Thoracic aorta (tissue), 2 donors: ENCODE measurements at regions not wholly inside any gene's neighbourhood (a gene's known extent, or its start where the extent isn't known, plus 50 kb on each side); places are given as distances from the start of the nearest gene placed in this dataset.

Source experiments
- ATAC-seq: fragments of 150-250 bp; one replicate; pipeline ENCODE4 v1.8.0; 2017; ENCODE audit warnings: low read depth; ENCODE audit not compliant: insufficient number of reproducible peaks, low FRiP score
- DNase-seq: peaks from one replicate; pipeline ENCODE4 v3.0.0-alpha.2; 2020; ENCODE audit warnings: low spot score
- H3K27ac ChIP-seq, 2 donors: fragments of 200-600 bp; sonication (generic); 1 replicate in 1 of 2; 2 replicates in 1 of 2; pipeline ENCODE4 v1.5.1; 2016; ENCODE audit warnings: mild to moderate bottlenecking in 2 of 2, moderate library complexity in 2 of 2
- H3K27me3 ChIP-seq: fragments of 200-600 bp; sonication (generic); replicated peaks from 2 replicates; pipeline ENCODE4 v1.6.0; 2016; ENCODE audit warnings: mild to moderate bottlenecking; ENCODE audit not compliant: insufficient read depth
- H3K36me3 ChIP-seq: fragments of 200-600 bp; sonication (generic); one replicate; pipeline ENCODE4 v1.5.1; 2016
- H3K4me1 ChIP-seq, 2 donors: fragments of 200-600 bp; sonication (generic); 1 replicate in 1 of 2; 2 replicates in 1 of 2; pipeline versions ENCODE4 v1.5.1 to v1.6.0; 2016; ENCODE audit warnings: low read depth in 2 of 2, mild to moderate bottlenecking in 1 of 2; ENCODE audit not compliant: control insufficient read depth in 1 of 2
- H3K4me3 ChIP-seq: fragments of 200-600 bp; sonication (generic); 2 replicates; pipeline ENCODE4 v1.5.1; 2016; ENCODE audit warnings: mild to moderate bottlenecking
- H3K9me3 ChIP-seq: fragments of 200-600 bp; sonication (generic); 2 replicates; pipeline ENCODE4 v1.5.1; 2016
- CTCF ChIP-seq: fragments of 200-600 bp; sonication (generic); IDR thresholded peaks from one replicate; pipeline ENCODE4 v1.5.1; 2019; ENCODE audit warnings: antibody characterized with exemption

DNA sequence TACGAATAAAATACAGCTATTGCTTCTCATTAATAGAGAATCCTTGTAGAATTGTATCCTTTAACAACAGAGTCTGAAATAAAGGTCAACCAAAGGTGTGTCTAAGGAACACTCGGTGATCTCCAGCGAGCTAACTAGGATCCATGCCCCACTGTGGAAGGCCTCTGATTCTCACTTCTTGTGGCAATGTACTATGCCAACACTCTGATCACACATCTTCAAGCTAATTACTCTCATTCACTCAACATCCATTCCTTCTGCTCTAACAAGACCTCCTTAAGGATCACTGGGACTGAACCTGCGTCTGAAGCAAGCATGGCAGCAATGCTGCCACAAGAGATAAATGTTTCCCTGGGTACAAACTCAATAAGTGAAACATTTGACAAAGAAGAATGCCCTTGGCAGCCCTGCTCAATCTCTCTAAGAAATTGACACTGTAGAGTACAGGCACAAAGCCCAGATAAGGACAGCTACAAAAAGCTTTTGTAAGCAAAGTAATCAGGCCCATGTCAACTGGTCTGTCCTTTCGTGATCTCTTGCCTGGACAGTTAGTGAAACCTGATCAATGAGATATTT is 74.6 kb upstream of the PARD3B start:
- DNase-seq, result no peak
- Histone ChIP-seq H3K27me3 (no peaks in the 10 kb centered on the region), H3K27ac (no peak overlapping the region), H3K36me3 (no peaks in the 10 kb centered on the region), H3K4me3 (no peak overlapping the region), H3K4me1 (peaks cover 11 to 27% of the 10 kb centered on the region in 2 donors), H3K9me3 (no peaks in the 10 kb centered on the region)
- no peak for ATAC-seq
- TF ChIP-seq CTCF, result no peak

DNA sequence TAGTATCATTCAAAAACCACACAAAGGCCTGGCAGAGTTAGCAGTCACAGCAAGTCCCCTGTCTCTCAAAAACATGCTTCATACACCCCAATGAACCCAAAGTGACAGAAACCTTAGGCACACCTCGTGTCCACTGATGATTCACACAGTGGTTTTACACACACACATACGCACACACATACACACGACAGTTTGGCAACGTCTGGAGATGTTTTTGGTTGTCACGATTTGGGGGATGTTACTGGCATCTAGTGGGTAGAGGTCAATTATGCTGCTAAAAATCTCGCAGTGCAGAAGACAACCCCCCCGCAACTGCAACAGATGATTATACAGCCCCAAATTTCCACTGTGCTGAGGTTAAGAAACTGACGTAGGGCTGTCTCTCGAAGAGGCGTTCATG is 72.9 kb upstream of the PARD3B start:
- peaks cover 11 to 27% of the 10 kb centered on the region in 2 donors for H3K4me1 ChIP-seq
- no peaks in the 10 kb centered on the region for H3K36me3 ChIP-seq
- no peaks in the 10 kb centered on the region for H3K27me3 ChIP-seq
- no peak overlapping the region for H3K4me3 ChIP-seq
- ATAC-seq, result no peak
- no peak for DNase-seq
- no peak overlapping the region for H3K27ac ChIP-seq
- no peaks in the 10 kb centered on the region for H3K9me3 ChIP-seq
- no peak for TF ChIP-seq CTCF

GRCh38 chr2:204473224-204473623 is 72.1 kb upstream of the PARD3B start:
- no peak for TF ChIP-seq CTCF
- no peak overlapping the region for H3K27ac ChIP-seq
- DNase-seq (no peak), ATAC-seq (no peak)
- H3K4me1 ChIP-seq, result peaks cover 11 to 27% of the 10 kb centered on the region in 2 donors
- H3K9me3 ChIP-seq, result no peaks in the 10 kb centered on the region
- no peak overlapping the region for H3K4me3 ChIP-seq
- H3K27me3 ChIP-seq, result no peaks in the 10 kb centered on the region
- no peaks in the 10 kb centered on the region for H3K36me3 ChIP-seq

DNA sequence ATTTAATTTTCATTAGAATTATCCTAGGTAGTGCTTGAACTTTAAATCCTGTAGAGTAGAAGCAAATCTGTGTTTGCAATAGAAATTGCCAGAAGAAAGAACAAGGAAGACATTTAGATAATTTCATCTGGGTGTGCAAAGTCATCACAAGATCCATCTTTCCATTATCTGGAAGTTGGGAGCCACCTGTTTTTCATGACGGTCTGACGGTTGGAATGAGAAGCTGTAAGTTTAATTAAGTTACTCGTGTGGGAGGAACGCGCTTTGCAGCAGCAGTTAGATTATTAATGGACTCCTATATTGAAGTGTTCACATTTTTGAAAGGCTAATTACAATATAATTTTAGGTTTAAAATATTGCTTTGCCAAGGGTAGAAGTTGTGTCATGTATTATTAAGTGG is 69.9 kb upstream of the PARD3B start:
- no peak for DNase-seq
- no peaks in the 10 kb centered on the region for H3K36me3 ChIP-seq
- no peak for ATAC-seq
- no peak overlapping the region for H3K27ac ChIP-seq
- peaks cover 0 to 8% of the 10 kb centered on the region in 2 donors for H3K4me1 ChIP-seq
- no peaks in the 10 kb centered on the region for H3K9me3 ChIP-seq
- H3K4me3 ChIP-seq, result no peak overlapping the region
- TF ChIP-seq CTCF, result no peak
- H3K27me3 ChIP-seq, result no peaks in the 10 kb centered on the region

DNA sequence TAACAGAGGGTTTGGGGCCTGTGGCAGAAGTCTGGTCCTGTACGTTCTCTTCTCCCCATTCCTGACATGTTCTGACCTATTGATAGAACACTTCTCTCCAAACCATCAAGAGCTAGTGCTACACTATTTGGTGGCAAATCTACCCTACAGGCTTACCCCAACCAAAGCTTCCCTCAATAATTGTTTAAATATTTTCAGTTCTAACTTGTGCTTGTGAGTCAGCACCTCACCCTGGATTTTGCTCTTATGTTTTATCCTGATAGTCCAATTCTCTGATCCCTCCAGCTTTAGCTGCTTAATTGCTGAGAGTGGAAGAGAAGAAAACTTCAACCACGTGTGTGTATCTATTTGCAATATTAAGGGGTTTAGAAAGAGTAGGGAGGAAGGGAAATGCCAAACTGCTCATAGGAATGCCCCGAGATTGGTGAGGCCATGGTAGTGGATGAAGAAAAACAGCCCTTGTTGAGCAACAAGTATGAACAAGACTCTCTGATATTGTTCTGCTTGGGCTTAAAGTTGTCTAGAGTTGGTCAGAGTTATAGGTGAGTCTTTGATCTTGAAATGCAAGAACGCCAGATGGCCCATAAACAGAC is 67.8 kb upstream of the PARD3B start:
- Histone ChIP-seq H3K27ac (no peak overlapping the region), H3K36me3 (no peaks in the 10 kb centered on the region), H3K9me3 (no peaks in the 10 kb centered on the region), H3K4me3 (no peak overlapping the region), H3K27me3 (no peaks in the 10 kb centered on the region), H3K4me1 (no peaks in the 10 kb centered on the region)
- DNase-seq (no peak), ATAC-seq (no peak)
- no peak for TF ChIP-seq CTCF
